HEK293T (cell line): ENCODE measurements at regions not wholly inside any gene's neighbourhood (a gene's known extent, or its start where the extent isn't known, plus 50 kb on each side); places are given as distances from the start of the nearest gene placed in this dataset.
A peak's percentile ranks its signal among the peaks of the same experiment; 100 is the strongest.

Experiments
- CTCF ChIA-PET: fragments of 350-600 bp; formaldehyde crosslinking; extraction: SDS; loops from one replicate; lab custom pipeline; 2021; ENCODE audit warnings: antibody characterized with exemption, inconsistent platforms; lab: Yijun Ruan, JAX
- POLR2A ChIA-PET: fragments of 350-600 bp; formaldehyde crosslinking; extraction: SDS; loops from one replicate; lab custom pipeline; 2020; ENCODE audit warnings: antibody characterized with exemption, inconsistent platforms; lab: Yijun Ruan, JAX
- DNase-seq: peaks from one replicate; pipeline ENCODE4 v3.0.0; 2012; ENCODE audit warnings: mixed read lengths; ENCODE audit errors: extremely low spot score
- ARNT ChIP-seq: fragments of 450-650 bp; IDR thresholded peaks from 2 replicates; pipeline ENCODE4 v1.6.1; 2017; ENCODE audit warnings: mild to moderate bottlenecking
- BHLHE40 ChIP-seq: fragments of 450-650 bp; IDR thresholded peaks from 2 replicates; pipeline ENCODE4 v1.6.1; 2016; ENCODE audit warnings: mild to moderate bottlenecking, moderate library complexity, borderline replicate concordance
- CTBP1 ChIP-seq: fragments of 450-650 bp; IDR thresholded peaks from 2 replicates; pipeline ENCODE4 v1.6.1; 2016; ENCODE audit warnings: borderline replicate concordance
- ELF4 ChIP-seq: fragments of 450-650 bp; IDR thresholded peaks from 2 replicates; pipeline ENCODE4 v1.6.1; 2017; ENCODE audit warnings: antibody characterized with exemption
- FOXA1 ChIP-seq: fragments of 450-650 bp; IDR thresholded peaks from 2 replicates; pipeline ENCODE4 v1.6.1; 2016; ENCODE audit warnings: mild to moderate bottlenecking
- FOXK2 ChIP-seq: fragments of 450-650 bp; IDR thresholded peaks from 2 replicates; pipeline ENCODE4 v1.6.1; 2016; ENCODE audit warnings: mild to moderate bottlenecking
- FOXM1 ChIP-seq: fragments of 450-650 bp; IDR thresholded peaks from 2 replicates; pipeline ENCODE4 v1.6.1; 2017; ENCODE audit warnings: mild to moderate bottlenecking, borderline replicate concordance
- HDGF ChIP-seq: fragments of 450-650 bp; IDR thresholded peaks from 2 replicates; pipeline ENCODE4 v1.6.1; 2017; ENCODE audit warnings: antibody characterized with exemption, borderline replicate concordance
- L3MBTL2 ChIP-seq: fragments of 450-650 bp; conservative IDR thresholded peaks from 2 replicates; pipeline ENCODE4 v1.6.1; 2016; ENCODE audit warnings: mild to moderate bottlenecking
- LEF1 ChIP-seq: fragments of 450-650 bp; IDR thresholded peaks from 2 replicates; pipeline ENCODE4 v1.6.1; 2017; ENCODE audit warnings: mild to moderate bottlenecking, borderline replicate concordance
- NFRKB ChIP-seq: fragments of 450-650 bp; IDR thresholded peaks from 2 replicates; pipeline ENCODE4 v1.6.1; 2016; ENCODE audit warnings: mild to moderate bottlenecking, moderate library complexity
- SP1 ChIP-seq: fragments of 450-650 bp; IDR thresholded peaks from 2 replicates; pipeline ENCODE4 v1.6.1; 2017
- SUZ12 ChIP-seq: fragments of 450-650 bp; IDR thresholded peaks from 2 replicates; pipeline ENCODE4 v1.6.1; 2016; ENCODE audit warnings: mild to moderate bottlenecking
- TARDBP ChIP-seq: fragments of 450-650 bp; IDR thresholded peaks from 2 replicates; pipeline ENCODE4 v1.6.1; 2016
- ZNF384 ChIP-seq: fragments of 450-650 bp; IDR thresholded peaks from 2 replicates; pipeline ENCODE4 v1.6.1; 2016
- TF ChIP-seq, protein P1 (sequence below): fragments of 450-650 bp; IDR thresholded peaks from 2 replicates; pipeline ENCODE4 v1.6.1; 2016

DNA sequence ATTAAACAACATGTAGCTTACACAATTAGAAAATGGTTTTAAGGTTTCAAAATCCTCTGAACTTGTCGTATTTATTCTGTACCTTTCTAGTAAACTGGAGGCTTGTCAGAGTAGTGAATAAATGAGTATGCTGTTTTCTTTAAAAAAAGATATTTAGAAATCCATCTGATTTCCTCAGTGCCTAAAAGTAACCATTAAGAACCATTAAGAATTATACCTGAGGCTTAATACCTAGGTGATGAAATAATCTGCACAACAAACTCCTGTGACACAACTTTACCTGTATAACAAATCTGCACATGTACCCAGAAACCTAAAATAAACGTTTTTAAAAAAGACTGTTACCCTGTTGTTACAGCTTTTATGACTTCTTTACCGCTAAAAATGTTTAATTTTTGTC, 143.0 kb upstream of the SOX2 start:
- ChIA-PET POLR2A (no interaction called here), CTCF (interaction anchor here (1.4 kb wide), 1 partner anchor 133 kb away, joined by 7 read pairs; no protein-coding TSS in a partner anchor)
- no peak for TF ChIP-seq CTBP1
- TF ChIP-seq FOXK2, result no peak
- no peak for TF ChIP-seq NFRKB
- TF ChIP-seq SP1, result no peak
- TF ChIP-seq BHLHE40, result no peak
- TF ChIP-seq ELF4, result no peak
- TF ChIP-seq SUZ12, result no peak
- no peak for TF ChIP-seq ZNF384
- TF ChIP-seq FOXM1, result no peak
- TF ChIP-seq TARDBP, result no peak
- TF ChIP-seq L3MBTL2, result no peak
- TF ChIP-seq HDGF, result no peak
- no peak for TF ChIP-seq ARNT
- no peak for DNase-seq

DNA sequence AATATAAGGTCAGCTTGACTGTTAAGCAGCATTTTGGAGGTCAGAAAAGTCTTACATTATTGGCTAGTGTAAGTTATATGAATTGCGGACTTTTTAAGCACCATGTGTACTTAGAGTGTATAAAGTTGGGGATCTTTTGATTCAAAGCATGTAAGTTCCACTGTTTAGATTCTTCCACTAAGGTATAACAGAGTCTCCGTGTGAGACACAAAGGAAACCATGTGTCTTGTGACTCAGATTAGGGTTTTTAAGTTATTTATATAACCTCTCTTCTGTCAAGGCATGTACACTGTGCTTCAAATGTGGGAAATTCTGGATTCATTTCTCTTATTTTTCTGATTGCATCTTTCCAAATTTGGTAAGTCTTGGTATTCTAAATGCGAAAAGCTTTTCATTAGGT, 143.5 kb upstream of the SOX2 start:
- TF ChIP-seq ARNT, result no peak
- TF ChIP-seq ELF4, result no peak
- TF ChIP-seq L3MBTL2, result no peak
- no peak for TF ChIP-seq NFRKB
- TF ChIP-seq FOXK2, result no peak
- DNase-seq, result no peak
- ChIA-PET CTCF (interaction anchor here (1.4 kb wide), 1 partner anchor 134 kb away, joined by 7 read pairs; no protein-coding TSS in a partner anchor), POLR2A (no interaction called here)

DNA sequence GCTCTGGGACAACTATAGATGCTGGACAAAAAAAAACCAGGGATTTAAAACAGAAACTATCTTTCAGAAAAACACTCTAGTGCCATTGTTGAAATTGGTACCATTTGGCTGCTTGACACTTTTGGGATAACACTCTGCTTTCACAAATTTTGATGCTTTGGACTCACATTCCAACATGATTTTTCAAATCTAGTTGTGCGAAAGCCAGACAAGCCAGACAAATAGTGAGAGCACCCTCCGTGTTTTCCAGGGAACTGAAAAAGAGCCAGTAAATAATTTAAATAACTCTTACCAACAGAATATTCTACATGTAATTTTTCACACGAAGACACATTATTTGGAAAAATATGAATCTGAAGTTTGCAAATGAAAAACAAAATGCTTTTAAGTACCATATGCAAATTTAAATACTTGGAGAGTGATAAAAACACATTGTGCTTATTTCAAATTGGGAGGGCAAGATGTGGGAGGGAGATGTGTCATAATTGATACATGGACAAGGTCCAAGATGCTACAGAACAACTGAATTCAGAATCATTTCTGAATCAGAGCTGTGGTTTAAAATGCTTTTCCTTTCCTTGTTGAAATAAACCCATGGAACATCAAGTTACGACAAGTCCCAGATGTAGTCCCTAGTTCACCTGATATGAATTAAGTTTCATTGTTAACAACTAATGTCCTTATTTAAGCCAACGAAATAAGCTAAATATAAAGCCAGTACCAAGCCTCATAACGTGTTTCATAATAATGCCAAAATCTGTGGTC, 144.2 kb upstream of the SOX2 start:
- no peak for DNase-seq
- TF ChIP-seq ELF4 (no peak), BHLHE40 (no peak), FOXK2 (no peak)
- ChIA-PET POLR2A (no interaction called here), CTCF (no interaction called here)

DNA sequence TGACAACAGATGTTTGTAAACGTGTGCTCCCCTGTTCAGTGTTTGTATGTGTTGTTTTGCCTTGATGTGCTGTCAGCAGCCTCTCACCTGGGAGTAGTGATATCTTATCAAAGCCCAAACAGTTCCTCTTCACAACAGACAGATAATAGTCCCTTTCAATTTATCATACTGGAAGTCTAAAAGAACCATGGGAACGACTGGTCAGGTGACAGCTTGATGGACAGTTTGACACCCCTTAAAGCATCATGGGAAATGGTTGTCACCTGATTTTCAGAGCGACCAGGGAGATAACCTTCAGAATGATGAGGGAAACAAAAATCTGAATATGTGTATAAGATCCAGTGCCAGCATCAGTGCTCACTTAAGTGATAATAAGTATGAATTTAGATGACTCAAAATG, 146.3 kb upstream of the SOX2 start:
- no peak for DNase-seq
- POLR2A ChIA-PET, result no interaction called here
- CTCF ChIA-PET, result no interaction called here
- TF ChIP-seq, protein P1, sequence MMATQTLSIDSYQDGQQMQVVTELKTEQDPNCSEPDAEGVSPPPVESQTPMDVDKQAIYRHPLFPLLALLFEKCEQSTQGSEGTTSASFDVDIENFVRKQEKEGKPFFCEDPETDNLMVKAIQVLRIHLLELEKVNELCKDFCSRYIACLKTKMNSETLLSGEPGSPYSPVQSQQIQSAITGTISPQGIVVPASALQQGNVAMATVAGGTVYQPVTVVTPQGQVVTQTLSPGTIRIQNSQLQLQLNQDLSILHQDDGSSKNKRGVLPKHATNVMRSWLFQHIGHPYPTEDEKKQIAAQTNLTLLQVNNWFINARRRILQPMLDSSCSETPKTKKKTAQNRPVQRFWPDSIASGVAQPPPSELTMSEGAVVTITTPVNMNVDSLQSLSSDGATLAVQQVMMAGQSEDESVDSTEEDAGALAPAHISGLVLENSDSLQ, result peak; percentile 60
- TF ChIP-seq SUZ12 (no peak), NFRKB (no peak), ARNT (no peak), TARDBP (no peak), ELF4 (no peak), BHLHE40 (no peak)

DNA sequence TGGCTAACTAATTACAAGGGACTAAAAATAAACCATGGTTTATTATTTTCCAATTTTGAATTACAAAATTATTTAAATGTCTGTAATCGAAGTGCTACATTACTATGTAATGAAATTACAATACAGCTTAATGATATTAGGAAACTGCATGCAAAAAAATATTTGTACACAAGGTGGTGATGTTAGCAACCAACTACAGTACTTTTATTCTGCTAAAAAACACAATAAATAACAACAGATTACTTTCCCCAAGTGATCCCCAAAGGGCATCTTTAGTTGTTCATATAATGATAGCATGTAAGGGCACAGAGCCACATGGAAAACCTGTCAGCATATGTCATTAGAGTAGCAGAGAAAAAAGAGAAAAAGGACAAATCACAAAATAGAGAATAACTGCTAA, 147.5 kb upstream of the SOX2 start:
- CTCF ChIA-PET, result no interaction called here
- TF ChIP-seq SUZ12 (no peak), FOXK2 (no peak), FOXM1 (no peak), SP1 (no peak), L3MBTL2 (no peak), FOXA1 (no peak), NFRKB (no peak), TARDBP (no peak), HDGF (no peak), ARNT (no peak), ELF4 (no peak), BHLHE40 (no peak), CTBP1 (no peak), ZNF384 (no peak), LEF1 (no peak)
- TF ChIP-seq, protein P1, result no peak
- POLR2A ChIA-PET, result no interaction called here
- no peak for DNase-seq

DNA sequence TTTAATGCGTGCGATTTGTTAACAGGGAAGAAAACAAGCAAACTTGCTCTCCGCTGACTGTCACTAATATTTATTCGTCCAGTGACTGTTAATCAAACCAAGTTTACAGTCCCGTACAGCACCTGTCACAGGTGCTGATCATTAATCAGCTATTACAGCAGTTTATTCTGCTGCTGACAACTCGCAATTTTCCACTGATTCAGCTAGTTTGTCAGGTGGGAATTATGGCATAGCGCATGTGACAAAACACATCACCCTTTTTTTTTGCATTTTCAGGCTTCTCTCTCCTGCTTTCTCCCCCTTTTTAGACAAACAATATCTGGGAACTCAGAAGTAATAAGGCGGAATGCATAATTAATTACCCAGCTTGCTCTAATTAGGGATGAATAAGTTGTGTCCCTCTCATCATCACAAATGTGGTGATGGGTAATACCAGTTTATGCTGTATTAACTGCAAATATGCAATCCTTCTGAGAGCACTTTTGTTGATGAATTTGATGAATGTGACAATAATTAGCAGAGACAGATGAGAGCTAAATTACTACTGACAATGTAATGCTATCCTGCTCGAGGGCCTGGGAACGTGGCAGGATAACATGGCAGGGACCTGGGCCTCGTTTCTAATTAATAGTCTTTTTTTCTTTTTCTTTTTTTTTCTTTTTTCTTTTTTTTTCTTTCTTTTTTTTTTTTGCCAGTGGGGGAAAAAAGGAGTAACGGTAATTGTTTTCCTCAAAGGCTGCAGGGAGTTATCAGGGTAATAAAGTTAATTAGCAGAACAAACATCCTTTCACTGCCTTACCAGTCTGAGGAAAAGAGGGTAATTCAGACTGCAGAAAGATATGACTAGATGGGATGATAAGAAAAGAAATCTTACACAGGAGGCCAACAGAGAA, 150.3 kb upstream of the SOX2 start:
- DNase-seq, result no peak
- no peak for TF ChIP-seq TARDBP
- TF ChIP-seq SP1, result no peak
- TF ChIP-seq ZNF384, result peak; percentile 60
- TF ChIP-seq, protein P1, result no peak
- no peak for TF ChIP-seq CTBP1
- POLR2A ChIA-PET, result interaction anchor here (0.7 kb wide), 1 partner anchor 123 kb away, joined by 3 read pairs; no protein-coding TSS in a partner anchor

More for the DNA sequence above, 150.3 kb upstream of the SOX2 start:
- CTCF ChIA-PET, result interaction anchor here (0.6 kb wide), 1 partner anchor 20 kb away, joined by 4 read pairs; no protein-coding TSS in a partner anchor
